Stimulated activated CD4-positive, alpha-beta T cell treated with anti-CD3 and anti-CD28 coated beads, Interleukin-2, amount 100 ng/mL, for 4 hours (primary cell): ENCODE measurements at regions not wholly inside any gene's neighbourhood (a gene's known extent, or its start where the extent isn't known, plus 50 kb on each side); places are given as distances from the start of the nearest gene placed in this dataset.
"Not testable (repeated sequence)": the region's sequence is repeated elsewhere in the genome, so short reads cannot be mapped to it uniquely, and the experiment has no call there.

ENCODE experiments used
- DNase-seq: peaks from one replicate; pipeline ENCODE4 v3.0.0-alpha.2; 2020; ENCODE audit warnings: low read depth

DNA sequence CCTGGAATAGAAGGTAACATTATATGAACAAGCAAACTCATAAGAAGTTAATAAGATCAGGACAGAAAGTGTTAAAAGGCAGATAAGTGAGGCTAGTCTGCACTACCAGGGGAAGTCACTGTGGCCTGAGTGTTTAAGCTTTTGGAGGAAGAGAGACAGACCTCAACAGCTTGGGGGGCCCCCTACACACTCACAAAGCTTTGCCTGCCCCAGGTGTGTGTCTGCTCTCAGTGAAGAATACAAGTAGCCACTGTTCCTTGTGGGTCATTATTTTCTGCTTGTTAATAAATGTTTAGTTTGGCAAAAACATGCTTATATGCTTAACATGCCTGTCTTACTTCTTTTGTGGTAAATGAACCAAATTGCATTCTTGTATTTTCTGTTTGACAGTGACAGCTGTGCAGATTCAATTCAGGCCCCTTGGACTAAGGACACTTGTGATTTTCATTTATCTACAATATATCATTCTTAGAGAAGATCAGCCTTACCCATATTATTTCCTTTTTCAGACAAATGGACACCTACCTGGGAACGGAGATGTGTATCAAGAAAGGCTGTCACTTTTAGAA is 50.7 kb upstream of the C12orf71 start:
- no peak for DNase-seq

DNA sequence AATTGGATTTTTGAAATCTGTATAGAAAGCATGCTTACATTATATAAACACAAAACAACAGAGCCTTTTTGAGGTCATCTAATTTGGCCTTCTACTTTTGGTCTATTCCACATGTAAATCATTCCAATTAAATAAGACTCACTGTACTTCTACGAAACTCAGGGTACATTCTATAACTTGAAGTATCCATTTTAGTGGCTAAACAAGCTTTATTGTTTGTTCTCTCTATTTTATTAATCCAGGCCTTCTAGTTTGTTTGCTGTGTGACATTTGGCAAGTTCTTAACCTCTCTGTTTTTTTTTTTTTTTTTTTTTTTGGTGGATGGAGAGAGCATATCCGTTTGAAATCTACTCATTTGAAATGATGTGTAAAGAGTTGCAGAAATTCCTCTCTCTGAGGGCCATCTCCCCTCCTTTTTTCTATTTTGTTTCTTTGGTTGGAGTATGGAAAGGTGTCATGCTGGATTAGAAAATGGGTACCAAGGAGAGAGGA is 58.1 kb upstream of the C12orf71 start:
- DNase-seq: no peak

DNA sequence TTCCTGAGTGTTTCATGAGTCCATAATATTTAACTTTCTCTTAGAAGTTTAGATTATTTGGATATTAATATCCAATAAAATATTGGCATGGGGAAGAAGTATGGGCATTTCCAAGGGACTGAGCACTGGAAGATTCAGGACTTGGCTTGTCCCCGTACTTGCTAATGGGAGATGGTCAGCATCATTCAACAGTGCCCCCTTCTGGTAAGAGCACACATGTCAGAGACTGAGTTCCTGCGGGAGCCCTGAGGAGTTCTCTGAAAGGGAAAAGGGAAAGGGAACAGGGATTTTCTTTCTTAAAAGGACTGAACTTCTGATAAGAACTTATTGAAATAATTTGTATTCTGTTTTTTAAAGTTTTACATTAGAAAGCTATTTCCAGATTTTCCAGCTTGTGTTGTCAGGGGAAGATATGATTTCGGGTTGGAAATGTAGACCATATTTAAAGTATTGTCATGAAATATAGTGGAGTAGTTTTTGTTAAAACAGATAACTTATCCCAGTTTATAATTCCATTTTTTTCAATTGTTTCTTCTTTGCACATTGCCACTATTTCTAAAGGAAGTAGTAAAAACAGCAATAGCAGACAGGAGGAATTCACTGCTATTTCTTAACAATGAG is 59.8 kb upstream of the C12orf71 start:
- peak; percentile 8 for DNase-seq

DNA sequence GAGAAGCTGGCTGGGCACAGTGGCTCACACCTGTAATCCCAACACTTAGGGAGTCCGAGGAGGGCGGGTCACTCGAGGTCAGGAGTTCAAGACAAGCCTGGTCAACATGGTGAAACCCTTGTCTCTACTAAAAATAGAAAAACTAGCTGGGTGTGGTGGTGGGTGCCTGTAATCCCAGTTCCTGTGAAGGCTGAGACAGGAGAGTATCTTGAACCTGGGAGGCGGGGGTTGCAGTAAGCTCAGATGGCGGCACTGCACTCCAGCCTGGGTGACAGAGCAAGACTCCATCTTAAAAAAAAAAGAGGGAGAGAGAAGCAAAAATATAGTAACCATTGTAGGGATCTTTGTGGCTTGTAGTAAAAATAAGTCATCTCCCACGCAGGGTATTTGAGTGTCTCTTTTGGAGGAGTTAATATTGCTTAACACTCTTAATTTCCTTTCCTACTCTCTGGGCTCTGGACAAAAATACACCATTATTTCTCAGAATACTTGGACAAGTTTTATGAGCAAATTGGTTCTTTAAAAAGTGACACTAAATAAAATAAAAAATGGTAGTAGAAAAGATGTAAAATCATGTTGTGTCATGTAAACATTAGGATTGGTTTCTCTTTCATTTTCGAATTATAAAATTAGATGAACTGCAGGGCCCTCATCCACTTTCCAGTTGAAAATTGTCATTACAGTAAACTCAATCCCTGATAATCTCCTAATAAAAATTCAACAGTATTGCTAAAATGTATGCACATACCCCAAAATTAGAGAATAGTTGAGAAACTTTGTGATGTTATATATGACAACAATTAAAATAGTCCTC is 61.1 kb upstream of the C12orf71 start:
- no peak for DNase-seq

DNA sequence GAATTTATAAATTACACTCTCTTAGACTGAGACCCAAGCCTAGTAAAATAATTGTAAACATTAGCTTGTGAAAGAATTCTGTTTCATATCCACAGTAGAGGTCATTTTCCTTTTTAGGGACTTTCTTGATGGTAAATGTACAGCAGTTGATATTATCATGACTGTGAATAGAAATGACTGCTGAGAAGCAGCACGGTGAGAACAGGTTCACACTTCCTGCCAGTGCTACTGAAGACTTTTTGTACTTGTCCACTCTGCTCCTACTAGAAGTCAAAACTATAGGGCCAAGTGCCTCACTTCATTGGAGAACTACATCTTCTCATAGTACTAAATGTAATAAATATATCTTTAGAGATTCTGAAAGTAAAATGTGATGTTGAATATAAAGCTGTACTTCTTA is 63.3 kb upstream of the C12orf71 start:
- DNase-seq: not testable (repeated sequence)

DNA sequence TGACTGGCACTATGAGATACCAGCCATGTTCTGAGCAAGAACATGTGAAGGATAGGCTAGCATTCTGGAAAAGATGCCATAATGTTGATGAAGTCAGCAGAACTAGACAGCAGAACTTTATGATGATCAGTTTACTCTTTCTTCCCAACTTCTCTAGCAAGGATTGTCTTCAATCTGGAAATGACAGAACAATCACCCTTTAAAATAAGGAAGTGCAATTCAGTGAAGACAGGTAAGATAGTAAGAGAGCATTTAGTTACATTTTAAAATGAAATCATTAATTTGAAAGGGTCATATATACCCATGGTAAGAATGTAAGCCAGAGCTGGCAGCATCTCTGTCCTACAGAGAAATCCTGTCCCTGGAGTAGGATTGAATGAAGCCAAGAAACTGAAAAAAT is 66.0 kb upstream of the C12orf71 start:
- DNase-seq: no peak

DNA sequence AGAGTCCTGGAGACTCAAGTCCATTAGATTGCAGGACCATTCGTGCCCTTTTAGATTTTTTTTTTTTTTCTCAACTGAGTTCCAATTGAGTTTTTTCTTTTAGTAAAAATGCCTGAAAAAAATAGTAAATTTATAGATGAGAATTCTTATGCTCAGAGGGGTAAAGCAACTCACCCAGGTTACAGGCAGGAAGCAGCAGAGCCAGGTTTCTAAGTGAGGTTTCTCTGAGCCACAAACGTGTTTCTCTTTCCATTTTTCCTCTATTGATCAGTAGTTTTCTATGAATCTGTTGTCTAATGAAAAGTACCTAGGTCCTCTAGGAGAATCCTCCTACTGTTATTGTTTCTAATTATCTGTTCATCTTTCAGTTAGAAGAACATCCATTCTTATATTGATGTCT is 66.4 kb upstream of the C12orf71 start:
- DNase-seq: no peak

DNA sequence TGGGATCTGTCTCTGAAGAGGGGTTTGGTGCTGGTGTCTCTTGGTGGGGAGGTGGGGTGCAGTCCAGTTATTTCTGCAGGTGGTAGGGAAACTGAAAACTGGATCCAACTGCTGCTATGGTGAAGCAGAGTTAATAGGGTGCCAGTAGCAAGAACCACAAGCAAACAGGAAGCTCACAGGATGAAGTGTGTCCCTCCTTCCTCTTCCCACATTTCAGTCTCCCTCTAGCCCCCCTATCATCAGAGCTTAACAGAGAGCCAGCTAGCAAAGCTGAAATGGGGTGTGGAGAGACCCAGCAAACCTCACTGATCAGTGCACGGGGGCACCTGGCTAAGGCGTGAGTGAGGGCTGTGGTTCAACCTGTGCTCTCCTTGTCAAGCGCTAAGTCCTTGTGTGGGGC is 69.1 kb upstream of the C12orf71 start:
- DNase-seq: no peak

DNA sequence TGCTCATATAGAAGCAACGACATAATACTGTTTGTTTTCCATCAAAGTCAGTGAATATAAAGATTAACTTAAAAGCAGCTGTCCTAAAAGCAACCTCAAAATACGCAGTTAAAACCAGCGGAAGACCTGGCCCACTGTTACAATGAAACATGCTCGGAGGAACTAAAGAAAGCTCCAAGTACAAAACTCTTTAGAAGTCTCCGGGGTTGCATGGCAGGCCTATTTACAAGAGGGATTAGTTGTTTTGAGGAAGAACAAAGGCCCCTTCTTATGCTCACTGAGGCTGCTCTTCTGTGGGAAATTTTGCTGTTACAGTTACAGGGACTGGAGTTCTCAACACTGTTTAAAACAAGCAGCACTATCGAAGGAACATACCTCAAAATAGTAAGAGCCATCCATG is 75.9 kb upstream of the C12orf71 start:
- DNase-seq: no peak

DNA sequence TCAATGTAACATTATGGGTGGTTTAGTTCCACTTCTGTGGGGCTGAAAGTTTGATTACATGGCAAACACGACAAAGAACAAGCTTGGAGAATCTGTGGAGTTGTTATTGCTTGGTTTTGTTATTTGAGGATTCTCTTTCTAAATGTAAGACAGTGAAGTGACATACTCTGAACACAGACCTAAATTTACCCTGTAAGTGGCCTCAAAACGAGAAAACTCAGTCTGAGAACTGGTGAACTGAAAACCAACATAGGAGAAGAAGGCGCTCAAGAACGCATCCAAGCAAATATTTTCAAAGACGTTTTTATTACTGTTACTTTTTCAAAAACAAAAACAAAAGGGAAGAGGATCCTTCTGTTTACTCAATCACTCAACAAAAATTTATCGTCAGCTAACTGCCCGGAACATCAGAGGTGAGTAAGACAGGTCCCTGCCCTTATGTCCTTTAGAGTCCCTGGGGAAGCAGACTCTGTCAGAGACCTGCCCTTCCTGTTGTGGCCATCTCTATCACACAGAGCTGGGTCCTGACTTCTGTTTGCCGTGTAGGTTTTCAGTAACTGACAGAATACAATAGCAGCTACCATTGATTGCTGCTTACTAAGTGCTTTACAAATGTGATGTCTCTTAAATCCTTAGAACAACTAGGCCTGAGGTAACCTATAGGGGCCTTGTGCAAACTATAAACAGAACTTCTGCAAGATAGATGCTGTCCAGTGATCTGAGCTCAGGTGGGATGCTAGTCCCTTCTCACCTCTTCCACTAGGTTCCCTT is 79.3 kb upstream of the C12orf71 start:
- DNase-seq: no peak

DNA sequence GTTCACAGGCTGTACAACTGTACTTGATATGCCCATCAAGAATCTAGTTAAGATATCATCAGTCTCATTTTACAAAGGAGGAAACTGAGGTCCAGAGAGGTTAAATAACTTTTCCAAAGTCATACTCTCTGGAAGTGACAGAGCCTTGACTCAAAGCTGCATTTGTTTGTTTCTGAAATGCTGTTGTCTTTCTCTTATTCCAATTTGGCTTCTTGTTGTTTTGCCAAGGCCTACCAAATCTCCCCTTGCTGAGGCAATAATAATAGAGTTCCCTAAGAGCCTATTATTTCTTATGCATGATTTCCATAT is 79.8 kb upstream of the C12orf71 start:
- no peak for DNase-seq

DNA sequence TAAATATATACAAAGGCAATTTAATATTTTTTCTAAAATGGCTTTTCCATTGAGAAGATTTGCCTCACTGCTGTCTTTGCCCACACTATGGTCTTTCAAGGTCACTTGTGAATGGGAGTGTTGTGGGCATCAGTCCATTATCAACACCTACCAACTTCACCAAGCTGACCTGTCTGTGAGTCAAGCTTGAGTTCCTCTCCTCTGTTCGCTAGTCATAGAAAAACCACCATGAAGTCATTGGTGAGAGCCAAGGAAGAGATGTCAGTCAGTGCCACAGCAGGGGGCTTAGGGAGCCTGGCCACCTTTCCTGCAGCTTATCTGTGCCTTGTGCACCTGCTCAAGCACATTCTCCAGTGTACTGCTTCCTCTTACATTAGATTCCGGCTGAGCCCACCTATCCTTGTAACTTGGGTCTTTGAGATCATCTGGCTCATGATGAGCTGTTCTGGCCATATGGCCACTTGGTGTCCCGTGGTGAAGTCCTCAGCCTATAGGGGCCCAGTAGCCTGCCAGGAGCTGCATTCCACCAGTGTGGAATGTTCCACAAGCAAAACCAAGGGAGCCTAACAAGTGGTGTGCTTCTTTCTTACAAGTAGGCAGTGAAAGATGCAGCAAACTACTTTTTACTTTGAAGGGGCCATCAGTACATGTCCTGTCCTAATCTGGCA is 80.8 kb upstream of the C12orf71 start:
- no peak for DNase-seq

DNA sequence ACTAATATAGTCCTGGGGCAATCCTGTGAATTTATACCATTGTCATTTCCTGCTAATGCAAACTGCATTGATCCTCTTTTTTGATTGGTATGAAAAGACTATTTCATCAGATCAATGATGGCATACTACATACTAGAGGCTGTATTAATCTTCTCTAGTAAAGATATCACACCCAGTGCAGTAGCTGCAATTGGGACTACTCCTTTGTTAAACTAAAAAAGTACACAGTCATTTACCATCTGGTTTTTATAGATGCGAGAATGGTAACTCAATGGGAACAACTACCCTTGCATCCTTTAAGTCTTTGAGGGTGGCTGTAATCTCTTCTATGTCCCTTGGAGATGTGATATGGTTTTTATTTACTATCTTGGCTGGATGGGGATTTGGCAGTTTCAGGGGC is 80.2 kb upstream of the STK38L start:
- no peak for DNase-seq

DNA sequence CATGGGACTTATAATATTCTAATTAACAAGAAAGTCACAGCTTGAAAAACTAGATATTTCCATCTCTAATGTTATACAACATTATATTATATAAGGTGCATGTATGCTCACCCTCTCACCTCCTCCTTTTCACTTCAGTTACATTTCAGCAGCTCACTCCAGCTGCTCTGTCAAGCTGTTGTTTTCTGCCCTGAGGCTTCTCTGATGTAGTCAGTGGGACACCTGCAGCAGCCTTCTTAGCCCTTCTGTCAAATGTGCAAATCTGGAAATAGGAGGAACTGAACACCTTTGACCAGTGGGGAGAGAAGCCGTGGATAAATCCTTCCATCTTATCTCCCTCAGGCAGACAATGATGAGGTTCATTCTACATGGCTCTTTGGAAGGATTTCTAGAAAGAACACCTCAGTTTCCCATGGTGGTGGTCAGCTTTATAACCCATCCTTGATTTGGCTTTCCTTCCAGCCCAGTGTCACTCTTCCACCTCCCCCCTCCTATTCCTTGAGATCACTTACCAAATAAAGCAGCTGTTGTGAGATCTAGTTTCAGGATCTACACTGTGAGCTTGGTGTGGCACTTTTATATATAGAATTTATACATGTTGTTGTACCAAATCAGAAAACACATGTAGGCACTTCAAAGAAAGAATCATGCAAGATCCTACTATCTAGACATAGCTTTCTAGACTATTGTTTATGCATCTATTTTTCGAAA is 79.6 kb upstream of the STK38L start:
- no peak for DNase-seq

DNA sequence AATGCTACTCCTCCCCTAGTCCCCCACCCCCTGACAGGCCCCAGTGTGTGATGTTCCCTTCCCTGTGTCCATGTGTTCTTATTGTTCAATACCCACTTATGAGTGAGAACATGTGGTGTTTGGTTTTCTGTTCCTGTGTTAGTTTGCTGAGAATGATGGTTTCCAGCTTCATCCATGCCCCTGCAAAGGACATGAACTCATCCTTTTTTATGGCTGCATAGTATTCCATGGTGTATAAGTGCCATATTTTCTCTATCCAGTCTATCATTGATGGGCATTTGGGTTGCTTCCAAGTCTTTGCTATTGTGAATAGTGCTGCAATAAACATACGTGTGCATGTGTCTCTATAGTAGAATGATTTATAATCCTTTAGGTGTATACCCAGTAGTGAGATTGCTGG is 78.1 kb upstream of the STK38L start:
- DNase-seq: not testable (repeated sequence)

DNA sequence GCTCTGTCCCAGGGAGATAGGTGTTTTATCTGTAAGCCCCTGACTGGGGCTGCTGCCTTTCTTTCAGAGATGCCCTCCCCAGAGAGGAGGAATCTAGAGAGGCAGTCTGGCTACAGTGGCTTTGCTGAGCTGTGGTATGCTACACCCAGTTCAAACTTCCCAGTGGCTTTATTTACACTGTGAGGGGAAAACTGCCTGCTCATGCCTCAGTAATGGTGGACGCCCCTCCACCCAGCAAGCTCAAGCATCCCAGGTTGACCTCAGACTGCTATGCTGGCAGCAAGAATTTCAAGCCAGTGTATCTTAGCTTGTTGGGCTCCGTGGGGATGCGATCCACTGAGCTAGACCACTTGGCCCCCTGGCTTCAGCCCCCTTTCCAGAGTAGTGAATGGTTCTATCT is 72.6 kb upstream of the STK38L start:
- DNase-seq: not testable (repeated sequence)

DNA sequence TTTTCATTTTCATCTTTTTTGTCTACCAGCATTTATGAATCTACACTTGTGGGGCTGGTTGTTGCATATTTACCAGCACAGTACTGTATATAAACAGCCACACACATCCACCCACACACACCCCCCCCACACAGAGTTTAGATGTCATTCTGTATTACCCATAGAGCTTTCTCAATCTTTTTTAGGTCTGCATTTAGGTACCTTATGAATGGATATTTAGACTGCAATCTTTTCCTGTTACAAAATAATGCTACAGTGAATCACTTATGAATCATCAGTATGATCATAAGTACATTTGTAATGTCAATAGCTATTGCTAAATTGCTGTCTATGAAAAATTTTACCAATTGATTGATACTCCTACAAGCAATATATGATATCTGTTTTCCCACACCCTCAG is 67.3 kb upstream of the STK38L start:
- DNase-seq: peak; percentile 16

DNA sequence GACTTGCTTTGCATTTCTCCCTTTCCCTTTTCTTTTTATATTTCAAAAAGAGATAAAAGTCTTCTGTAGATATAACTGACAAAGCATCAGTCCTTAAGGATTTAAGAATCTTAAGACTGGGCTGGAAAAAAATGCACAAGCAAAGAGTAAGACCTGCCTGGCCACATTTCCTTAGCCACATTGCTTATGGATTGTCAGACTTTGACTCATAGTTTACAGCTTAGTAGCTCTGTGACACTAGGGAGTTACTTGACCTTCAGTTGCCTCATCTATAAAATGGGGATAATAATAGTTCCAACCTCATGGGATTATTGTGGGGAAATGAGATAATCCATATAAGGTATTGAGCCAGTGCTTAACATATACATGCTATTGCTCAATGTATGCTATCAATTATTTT is 66.4 kb upstream of the STK38L start:
- no peak for DNase-seq

DNA sequence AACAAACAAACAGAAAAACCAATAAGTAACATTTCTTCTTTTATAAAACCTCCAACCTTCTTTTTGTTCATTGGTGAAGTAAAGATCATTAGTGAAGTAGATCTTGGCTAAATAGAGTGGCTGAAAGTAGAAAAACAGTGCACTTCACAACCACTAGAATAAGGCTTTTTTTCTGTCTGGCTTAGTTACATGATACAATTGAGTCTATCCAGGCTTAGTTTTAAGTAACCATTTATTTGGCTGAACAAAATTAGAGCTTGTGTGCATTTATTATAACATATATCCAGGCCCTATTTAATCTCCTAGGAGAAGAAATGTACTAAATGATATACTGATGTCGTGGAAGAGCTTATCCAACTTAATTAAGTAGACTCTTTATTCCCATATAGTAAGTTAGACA is 65.8 kb upstream of the STK38L start:
- DNase-seq: no peak

DNA sequence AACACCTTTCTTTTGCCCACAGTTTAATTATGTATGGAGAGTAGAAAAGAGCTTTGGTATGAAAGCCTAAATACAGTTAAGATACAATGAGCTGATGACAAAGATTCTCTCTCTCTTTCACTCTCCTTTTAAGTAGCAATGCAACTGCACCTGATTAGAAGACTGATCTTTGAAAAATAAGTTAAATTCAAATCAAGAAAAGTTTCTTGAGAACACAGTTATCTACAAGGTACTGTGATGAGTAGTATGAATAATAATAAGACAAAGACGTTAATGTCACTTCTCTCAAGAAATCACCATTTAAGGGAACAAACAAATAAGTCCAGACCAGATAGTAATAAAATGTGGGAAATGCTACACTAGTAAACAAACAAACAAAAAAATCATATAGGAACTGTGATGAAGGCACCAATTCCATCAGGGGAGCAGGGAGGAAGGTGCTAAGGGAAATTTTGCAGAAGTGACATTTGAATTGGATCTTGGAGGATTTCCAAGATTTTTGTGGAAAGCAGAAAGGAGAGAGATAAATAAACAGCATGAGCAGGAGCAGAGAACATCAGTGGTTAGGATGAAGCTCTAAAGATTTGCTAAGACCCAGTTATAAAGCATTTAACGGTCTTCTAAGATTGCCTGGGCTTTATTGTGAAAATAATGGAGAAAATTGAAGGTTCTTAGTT is 65.2 kb upstream of the STK38L start:
- no peak for DNase-seq
